GM21360 (cell line): ENCODE measurements at regions not wholly inside any gene's neighbourhood (a gene's known extent, or its start where the extent isn't known, plus 50 kb on each side); places are given as distances from the start of the nearest gene placed in this dataset.
"Not testable (repeated sequence)": the region's sequence is repeated elsewhere in the genome, so short reads cannot be mapped to it uniquely, and the experiment has no call there.

ENCODE experiments used
- ATAC-seq: cut with Tn5 transposase; IDR thresholded peaks from one replicate; pipeline ENCODE4 v1.9.1; 2021; ENCODE audit warnings: mild to moderate bottlenecking, moderate library complexity; ENCODE audit not compliant: unreplicated experiment

GRCh38 chr6:8181160-8181881, 79.0 kb upstream of the EEF1E1 start:
- ATAC-seq = no peak

DNA sequence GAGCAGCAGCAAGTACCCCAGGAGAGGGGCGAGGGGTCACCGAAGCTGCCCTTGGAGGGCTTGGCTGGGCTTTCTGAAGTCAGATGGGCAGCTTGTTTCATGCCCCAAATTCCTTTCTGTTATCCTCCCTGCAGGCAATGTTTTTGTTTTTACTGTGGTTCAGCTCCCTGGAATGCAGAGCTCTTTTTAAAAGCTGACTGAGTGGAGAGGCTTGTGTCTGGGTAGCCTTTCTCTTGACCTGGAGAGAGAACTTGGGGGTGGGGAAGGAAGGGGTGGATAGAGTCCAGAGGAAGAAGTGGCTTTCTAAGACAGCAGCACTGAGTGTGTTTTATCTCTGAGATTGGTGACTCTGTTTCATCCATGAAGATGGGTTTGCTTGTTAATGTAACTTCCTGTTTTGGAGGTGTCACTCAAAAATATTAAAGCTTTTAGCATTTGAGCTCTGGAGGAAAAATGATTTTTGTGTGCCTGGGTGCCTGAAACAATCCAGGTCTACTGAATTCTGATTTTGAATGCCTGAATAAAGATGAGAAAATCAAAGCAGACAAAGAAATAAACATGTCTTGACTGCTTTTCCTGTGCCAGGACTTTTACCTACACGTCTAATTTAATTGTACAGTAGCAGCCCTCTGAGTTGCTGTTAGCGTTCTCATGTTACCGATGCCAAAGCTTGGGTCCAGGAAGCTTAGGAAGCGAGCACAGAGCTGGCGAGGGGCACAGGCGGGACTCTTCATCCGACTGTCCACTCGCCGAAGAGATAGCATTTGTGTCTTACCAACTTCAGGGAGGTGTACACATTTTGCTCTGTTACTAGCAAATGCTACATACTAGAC, 78.2 kb upstream of the EEF1E1 start:
- no peak for ATAC-seq

GRCh38 chr6:8177721-8178120, 75.4 kb upstream of the EEF1E1 start:
- ATAC-seq = no peak

- ATAC-seq = no peak
Measured at GRCh38 chr6:8175046-8175777, 72.9 kb upstream of the EEF1E1 start.

- ATAC-seq = no peak
Measured at GRCh38 chr6:8174571-8174970, 72.2 kb upstream of the EEF1E1 start.

GRCh38 chr6:8172530-8172929, 70.2 kb upstream of the EEF1E1 start:
- ATAC-seq = no peak

DNA sequence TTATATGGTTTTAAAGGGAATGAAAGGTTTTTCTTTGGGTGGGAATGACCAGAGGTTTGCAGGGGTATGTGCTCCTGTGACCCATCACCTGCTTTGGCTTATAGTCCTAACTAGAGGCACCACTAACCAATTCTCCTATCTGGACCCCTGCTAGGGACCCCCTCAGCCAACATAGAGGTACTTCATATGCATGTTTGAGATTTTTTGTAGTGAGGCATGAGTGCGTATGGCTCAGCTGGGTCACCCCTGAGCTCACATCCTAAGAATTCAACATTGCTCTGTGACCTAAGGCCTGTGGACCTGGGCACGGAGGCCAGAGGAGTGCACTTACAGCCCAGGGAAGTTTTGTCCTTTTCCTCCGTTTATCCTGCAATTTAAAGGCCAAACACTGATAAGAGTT, 68.4 kb upstream of the EEF1E1 start:
- ATAC-seq = no peak

DNA sequence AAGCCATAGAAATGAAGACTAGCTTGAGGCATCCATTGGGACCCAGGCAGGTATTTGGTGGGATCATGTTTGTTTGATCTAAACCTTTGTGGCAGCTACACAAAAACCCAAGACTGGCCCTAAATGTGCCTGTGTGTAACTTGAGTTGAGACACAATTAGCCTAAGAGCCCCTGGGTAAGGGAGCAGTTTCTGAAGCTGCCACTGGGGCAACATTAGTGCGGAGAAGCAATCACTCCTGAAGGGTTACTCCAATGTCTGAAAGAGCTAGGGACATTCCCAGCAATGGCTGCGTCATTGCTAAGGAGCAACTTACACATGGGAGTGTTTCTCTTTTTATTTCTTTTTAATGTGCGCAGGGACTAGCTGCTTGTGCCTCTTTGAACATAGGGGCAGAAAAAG, 67.9 kb upstream of the EEF1E1 start:
- no peak for ATAC-seq

GRCh38 chr6:8166156-8166555, 63.8 kb upstream of the EEF1E1 start:
- ATAC-seq = no peak

- ATAC-seq = not testable (repeated sequence)
Measured at GRCh38 chr6:8165008-8165407, 62.7 kb upstream of the EEF1E1 start.

GRCh38 chr6:8164281-8164680, 61.9 kb upstream of the EEF1E1 start:
- not testable (repeated sequence) for ATAC-seq

GRCh38 chr6:8159966-8160365, 57.6 kb upstream of the EEF1E1 start:
- no peak for ATAC-seq

- ATAC-seq = no peak
Measured at GRCh38 chr6:8157839-8158238, 55.5 kb upstream of the EEF1E1 start.

DNA sequence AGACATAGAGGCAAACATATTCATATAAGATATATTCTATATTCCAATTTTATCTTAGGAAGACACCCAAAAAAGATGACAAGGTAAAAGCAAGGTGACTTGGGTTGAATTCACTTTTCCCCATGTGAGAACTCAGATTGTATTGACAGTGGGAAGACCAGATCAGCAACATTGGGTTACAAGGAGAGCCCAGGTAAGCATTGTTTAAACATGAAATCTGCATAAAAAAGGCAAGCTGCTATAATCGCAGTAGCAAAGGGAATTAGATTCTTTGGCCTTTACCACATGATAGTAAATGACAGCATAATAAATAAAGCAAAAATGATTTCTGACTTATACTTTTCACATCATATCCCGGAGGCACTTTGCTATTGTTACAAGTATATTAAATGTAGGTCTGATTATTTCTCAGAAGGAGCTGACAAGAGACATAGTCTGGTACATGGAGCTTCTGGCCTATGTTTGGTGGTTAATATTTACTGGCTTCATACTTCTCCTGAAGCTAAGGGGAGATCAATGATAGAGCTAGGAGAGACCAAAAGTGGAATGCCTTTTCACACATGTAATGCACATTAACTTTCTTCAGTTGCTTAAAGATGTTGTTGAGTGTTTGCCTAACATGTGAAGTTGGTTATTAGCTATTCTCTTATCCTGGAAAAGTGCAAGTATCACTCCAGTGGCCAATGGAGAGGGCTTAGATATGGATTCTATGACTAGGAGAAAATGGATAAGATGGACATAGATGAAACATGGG, 53.1 kb upstream of the EEF1E1 start:
- ATAC-seq = no peak
